KOPT-K1 (cell line): ENCODE measurements at regions not wholly inside any gene's neighbourhood (a gene's known extent, or its start where the extent isn't known, plus 50 kb on each side); places are given as distances from the start of the nearest gene placed in this dataset.
A peak's percentile ranks its signal among the peaks of the same experiment; 100 is the strongest.
"Not testable (repeated sequence)": the region's sequence is repeated elsewhere in the genome, so short reads cannot be mapped to it uniquely, and the experiment has no call there.

ENCODE experiments used
- H3K27ac ChIP-seq: fragments of 200-600 bp; sonication (generic); 2 replicates; pipeline ENCODE4 v1.5.1; 2016; ENCODE audit warnings: antibody characterized with exemption, mild to moderate bottlenecking, low read depth, low read length; ENCODE audit not compliant: poor library complexity, severe bottlenecking
- H3K36me3 ChIP-seq: fragments of 200-600 bp; sonication (generic); 2 replicates; pipeline ENCODE4 v1.5.1; 2017; ENCODE audit warnings: antibody characterized with exemption, mild to moderate bottlenecking, low read length, moderate library complexity; ENCODE audit not compliant: insufficient read depth
- H3K9me3 ChIP-seq: fragments of 200-600 bp; sonication (generic); 2 replicates; pipeline ENCODE4 v1.5.1; 2017; ENCODE audit warnings: antibody characterized with exemption, low read length, mild to moderate bottlenecking; ENCODE audit not compliant: insufficient read depth, poor library complexity, severe bottlenecking

DNA sequence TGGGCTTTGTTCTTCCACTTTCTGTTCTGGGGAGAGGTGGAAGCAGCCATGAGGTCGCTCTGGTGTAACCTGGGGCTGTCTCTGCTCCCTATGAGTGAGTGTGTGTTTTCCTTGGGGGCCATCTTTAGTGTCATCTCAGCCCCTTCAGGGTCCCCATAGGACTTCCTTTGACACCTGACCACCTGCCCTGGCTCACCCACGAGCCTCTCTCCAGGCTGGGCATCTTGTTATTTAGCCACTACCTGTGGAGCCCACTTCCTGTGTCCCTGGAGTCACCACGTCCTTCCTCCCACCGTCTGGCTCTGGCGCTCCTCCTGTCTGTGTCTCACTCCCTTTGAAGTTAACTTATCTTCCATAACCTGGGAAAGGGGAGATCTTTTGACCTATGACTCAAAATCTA is 176.0 kb downstream of the UXS1 start:
- Histone ChIP-seq H3K27ac (peak overlapping the region; percentile 20), H3K9me3 (no peaks in the 10 kb centered on the region), H3K36me3 (no peaks in the 10 kb centered on the region)

DNA sequence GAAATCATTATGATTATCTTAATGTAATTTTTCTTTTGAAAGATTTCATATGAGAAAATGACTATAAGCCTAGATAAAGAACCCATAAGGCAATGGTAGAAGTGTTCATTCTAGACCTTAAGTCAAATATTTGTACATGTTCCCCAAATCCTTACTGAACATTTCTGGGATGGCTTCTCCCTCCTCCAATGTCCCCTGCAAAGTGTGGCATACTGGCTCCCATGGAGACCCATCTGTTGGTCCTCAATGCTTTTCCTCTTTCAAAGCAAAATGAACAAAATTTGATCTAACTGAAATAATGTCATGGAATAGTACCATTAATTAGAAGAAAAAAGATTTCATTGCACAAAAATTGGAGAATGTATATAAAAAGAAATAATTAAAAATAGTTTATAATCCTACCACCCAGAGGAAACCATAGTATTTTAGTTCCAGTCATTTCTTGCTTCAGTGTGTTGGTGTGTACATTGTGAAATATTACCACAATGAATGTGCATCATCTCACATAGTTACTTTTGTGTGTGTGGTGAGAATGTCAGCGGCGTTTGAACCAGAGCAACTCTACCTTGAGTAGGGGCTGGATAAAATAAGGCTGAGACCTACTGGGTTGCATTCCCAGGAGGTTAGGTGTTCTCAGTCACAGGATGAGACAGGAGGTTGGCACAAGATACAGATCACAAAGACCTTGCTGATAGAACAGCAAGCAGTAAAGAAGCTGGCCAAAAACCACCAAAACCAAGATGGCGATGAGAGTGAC is 181.3 kb downstream of the UXS1 start:
- peaks cover 31% of the 10 kb centered on the region for H3K9me3 ChIP-seq
- H3K36me3 ChIP-seq, result no peaks in the 10 kb centered on the region
- H3K27ac ChIP-seq, result no peak overlapping the region

DNA sequence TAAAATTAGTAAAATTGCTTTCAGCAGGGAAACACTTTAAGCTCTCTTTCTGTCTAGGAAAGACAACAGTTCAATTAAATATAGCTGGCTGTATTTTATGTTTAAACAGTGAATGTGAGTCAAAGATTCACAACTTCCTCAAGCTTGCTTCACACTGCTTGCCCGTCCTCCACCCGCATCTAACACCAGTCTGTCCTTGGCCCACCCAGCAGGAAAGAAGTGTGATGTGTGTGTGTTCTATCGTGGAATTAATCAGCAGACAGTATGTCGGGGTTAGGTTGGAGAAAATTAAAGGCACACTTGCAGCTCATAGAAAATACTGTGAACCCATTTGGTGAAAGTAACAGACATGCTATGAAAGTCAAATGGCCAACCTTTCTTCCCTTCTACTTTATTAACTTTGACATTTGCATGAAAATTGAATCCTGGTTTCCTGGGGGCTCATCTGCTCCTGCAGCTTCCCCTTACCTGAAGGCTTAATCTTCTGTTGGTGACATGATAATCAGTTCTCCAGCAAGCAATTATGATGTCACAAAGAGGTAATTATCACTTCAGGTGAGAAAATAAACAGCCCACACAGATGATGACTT is 182.0 kb downstream of the UXS1 start:
- no peak overlapping the region for H3K27ac ChIP-seq
- H3K9me3 ChIP-seq, result peaks cover 38% of the 10 kb centered on the region
- H3K36me3 ChIP-seq, result no peaks in the 10 kb centered on the region

DNA sequence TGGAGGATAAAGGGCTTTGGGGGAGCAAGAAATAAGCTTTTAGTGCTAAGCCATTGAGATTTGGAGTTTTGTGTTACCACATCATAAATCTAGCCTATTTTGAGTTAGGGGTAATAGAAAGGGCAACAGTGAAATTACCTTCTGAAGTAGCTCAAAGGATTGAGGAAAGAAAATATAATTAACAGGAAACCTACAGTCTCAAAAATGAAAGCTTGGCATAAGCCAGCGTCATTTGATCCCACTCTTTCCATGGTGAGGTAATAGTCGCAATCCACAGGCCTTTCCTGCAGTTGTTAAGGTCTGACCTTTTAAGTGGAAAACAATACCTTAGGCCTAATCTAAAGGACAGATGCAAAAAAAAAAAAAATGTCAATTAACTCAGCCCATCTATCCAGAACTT is 182.7 kb downstream of the UXS1 start:
- Histone ChIP-seq H3K9me3 (peaks cover 45% of the 10 kb centered on the region), H3K27ac (no peak overlapping the region), H3K36me3 (no peaks in the 10 kb centered on the region)

DNA sequence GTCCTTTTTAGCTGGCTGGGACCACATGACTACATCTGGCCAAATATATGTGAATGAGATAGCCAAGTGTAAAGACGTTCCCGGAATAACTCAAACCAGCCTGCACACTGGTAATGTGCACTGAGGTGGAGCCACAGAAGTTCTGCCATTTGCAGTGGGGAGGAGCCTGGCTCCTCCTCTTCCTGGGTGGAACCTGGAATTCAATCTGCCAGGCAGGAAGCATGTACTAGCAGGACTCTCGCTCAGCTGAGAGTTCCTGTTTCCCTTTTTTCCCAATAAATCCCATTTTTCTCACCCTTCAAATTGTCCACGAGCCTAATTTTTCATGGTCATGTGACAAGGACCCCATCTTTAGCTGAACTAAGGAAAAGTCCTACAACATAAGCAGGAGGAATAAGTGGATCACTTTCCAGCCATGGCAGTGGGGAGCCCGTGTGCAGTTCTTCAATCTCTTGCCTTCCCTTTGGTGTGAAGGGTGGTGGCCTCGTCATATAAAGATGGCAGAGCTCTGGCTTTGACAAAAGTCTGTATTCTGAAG is 183.2 kb downstream of the UXS1 start:
- Histone ChIP-seq H3K36me3 (no peaks in the 10 kb centered on the region), H3K9me3 (peaks cover 50% of the 10 kb centered on the region), H3K27ac (no peak overlapping the region)

DNA sequence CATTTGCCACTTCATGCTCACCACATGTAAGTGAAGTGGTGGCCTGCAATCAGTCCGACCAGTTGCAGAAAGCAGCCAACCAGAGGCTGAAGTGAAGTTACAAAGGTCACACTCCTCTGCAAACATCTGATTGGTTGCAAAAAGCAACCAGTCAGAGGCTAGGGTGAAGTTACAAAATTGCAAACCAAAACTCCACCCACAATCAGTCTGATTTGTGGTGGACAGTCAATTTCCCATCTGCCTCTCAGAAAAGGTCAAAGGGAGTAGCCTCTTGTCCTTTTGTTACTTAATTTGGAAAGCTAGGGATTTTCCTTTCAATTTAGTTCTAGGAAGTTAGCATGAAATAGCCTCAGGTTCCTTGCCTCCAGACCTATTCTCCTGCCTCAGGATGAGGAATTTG is 185.0 kb downstream of the UXS1 start:
- Histone ChIP-seq H3K27ac (no peak overlapping the region), H3K36me3 (no peaks in the 10 kb centered on the region), H3K9me3 (peaks cover 62% of the 10 kb centered on the region)

DNA sequence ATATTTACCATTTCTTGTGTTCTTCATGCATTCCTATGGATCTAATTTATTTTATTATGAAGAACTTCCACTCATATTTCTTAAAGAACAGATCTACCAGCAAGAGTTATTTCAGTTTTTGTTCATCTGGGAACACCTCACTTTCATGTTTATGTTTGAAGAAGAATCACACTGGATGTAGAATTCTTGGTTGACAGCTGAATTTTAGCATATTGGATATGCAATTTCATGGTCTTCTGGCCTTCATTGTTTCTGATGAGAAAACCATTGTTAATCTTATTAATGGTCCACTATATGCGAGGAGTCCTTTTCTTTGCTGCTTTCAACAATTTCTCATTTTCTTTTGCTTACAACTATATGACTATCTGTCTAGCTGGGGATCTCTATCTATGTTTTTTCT is 189.2 kb downstream of the UXS1 start:
- Histone ChIP-seq H3K27ac (no peak overlapping the region), H3K9me3 (peaks cover 70% of the 10 kb centered on the region), H3K36me3 (no peaks in the 10 kb centered on the region)

DNA sequence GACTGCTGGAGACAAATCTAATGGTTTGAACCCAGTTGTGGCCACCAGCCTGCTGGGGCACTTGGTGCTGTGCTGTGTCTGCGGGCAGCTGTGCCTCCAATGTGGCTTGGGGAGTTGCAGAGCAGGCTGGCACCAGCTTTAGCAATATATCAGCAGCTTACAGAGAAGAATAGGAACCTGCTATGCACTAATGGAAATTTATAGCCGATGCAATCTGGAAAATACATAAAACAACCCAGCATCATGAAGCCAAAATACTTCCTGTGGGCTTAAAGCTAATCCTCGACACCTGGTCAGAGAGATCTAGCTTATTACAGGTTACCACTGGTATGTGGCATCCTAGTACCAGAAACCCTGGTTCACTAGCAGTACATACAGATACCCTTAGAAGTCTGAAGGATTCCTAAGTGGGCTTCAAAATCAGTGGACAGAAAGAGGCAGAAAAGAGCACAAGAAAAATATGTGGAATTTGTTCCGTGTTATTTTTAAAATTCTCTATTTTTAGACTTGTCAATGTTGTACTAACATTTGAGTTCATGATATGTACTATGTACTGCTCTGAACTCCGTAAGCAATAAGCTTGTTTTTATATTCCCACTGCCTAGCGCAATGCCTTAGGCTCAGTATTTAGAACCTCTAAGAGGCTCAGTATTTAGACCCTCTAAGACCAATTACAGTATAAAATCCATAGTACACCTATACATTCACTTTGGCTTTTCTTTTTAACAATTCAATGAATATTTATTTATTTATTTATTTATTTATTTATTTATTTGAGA is 194.7 kb downstream of the UXS1 start:
- Histone ChIP-seq H3K9me3 (peaks cover 50% of the 10 kb centered on the region), H3K27ac (no peak overlapping the region), H3K36me3 (no peaks in the 10 kb centered on the region)

DNA sequence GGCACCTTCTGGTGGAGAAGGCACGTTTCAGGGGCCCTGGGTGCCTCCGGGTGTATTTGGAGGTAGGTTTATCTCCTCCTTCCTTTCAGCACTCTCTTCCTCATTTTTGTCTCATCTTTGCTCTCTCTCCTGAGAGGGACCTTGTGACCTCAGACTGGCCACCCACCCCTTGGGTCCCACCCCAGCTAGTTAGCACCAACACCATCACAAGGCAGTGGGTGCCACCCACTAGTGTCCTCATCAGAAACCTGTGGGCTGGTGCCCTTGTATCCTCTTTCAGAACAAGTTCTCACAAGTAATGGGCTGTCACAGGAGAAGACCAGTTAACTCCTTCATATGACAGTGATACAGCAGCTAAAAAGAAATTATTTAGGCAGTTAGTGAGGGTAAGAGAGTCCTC is 196.4 kb downstream of the UXS1 start:
- Histone ChIP-seq H3K27ac (no peak overlapping the region), H3K36me3 (no peaks in the 10 kb centered on the region), H3K9me3 (peaks cover 58% of the 10 kb centered on the region)

DNA sequence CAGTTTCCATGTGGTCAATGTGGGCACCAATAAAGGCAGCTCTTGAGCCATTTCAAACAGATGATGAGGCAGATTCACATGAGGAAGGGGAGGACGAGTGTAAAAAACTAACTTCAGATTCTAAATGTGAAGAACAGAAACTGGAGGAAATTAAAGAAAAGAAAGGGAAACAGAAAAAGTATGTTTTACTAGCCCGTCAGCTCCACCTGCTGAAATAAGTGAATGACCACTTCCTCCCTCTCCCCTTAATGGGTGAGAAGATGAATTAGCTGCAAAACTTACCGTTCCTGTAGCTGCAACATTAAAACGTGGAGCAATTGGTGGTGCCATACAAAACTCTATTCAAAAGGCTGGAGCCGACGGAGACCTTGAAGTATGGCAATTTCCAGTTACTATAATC is 203.5 kb downstream of the UXS1 start:
- Histone ChIP-seq H3K9me3 (peaks cover 87% of the 10 kb centered on the region), H3K36me3 (no peaks in the 10 kb centered on the region), H3K27ac (no peak overlapping the region)

DNA sequence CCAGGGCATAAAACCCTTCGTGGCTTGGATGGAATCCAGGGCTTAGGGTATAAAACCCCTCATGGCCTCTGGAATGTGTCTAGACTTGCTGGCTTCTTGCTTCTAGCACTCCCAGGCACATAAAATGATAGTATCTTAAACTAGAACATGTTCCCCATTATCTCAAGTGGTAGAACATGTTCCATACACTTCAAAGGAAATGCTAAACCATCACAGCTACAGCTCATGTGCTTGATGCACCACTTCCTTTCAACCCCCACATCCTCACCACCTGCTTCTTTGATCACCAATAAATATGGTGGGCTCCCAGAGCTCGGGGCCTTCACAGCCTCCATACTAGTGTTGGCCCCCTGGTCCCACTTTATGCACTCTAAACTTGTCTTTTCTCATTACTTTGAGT is 204.3 kb downstream of the UXS1 start:
- peaks cover 88% of the 10 kb centered on the region for H3K9me3 ChIP-seq
- H3K36me3 ChIP-seq, result not testable (repeated sequence)

DNA sequence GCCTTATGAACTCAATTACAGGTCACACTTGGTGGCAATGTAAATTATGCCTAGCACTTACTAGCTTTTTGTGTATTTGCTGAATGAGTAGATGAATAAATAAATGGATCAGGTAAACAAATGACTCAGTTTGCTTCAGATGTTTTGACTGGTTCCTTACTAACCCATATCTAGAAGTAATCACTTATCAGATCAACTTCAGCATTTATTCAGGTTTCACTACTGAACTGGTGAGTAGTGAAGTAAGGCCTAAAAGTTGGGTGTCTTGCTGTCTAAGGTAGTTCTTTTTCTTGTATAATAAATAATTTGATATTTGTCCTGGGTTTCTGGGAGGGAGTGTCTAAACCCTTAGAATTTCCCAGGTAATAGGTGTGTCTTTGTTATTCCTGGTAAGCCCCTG is 205.0 kb downstream of the UXS1 start:
- Histone ChIP-seq H3K9me3 (peaks cover 81% of the 10 kb centered on the region), H3K36me3 (no peaks in the 10 kb centered on the region), H3K27ac (no peak overlapping the region)

More for the DNA sequence above, 204.3 kb downstream of the UXS1 start:
- H3K27ac ChIP-seq, result not testable (repeated sequence)

DNA sequence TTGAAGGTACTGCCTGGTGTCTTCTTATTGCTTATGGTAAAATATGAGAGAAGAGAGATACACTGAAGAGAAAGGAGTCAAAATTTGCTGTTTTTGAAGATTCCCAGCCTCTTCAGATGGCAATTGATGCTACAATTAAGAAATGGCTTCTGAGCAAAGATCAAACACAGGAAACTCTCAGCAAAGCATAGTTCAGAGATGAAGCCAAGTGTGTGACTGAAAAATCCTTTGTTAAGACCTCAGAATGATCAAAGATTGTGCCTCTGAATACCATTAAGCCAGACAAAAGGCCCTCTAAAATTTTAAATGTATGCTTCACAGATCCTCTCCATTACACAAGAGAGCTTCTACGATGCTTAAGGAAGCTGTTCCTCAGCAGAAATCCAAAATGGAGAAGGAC is 216.3 kb downstream of the UXS1 start:
- no peak overlapping the region for H3K27ac ChIP-seq
- H3K9me3 ChIP-seq, result peaks cover 21% of the 10 kb centered on the region
- no peaks in the 10 kb centered on the region for H3K36me3 ChIP-seq

DNA sequence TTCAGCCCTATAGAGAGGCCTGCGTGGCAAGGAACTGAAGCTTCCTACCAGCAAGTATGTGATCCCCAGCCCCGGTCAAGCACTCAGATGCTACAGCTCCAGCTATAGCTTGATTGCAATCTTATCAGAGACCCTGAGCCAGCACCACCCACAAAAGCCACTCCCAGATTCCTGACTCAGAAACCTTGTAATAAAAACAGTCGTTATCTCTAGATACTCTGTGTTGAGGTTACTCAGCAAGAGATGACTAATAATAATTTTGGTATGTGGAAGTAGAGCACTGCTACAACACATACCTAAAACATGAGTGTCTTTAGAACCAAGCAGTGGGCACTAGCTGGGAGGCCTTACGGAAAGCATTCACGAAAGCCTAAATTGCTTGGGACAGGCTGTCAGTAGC is 216.9 kb downstream of the UXS1 start:
- Histone ChIP-seq H3K36me3 (no peaks in the 10 kb centered on the region), H3K27ac (no peak overlapping the region), H3K9me3 (peaks cover 21% of the 10 kb centered on the region)

DNA sequence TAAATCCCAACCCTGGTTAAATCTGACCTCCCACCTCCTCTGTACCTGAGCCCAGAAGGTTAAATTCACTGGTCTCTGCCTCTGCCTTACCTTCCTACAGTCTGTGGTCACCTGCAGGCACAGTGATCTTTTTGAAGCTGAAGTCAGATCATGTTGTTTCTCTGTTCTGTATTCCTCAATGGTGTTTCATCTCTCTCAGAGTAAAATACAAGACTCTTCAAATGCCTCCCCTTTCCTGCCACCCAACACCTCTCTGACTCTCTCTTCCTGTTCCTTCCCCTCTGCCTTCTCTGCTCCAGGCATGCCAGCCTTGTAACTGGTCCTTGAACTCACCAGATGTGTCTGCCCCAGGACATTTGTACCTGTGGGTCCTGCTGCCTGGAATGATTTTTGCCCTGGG is 219.3 kb downstream of the UXS1 start:
- Histone ChIP-seq H3K27ac (no peak overlapping the region), H3K9me3 (peaks cover 14% of the 10 kb centered on the region), H3K36me3 (no peaks in the 10 kb centered on the region)
